GM06990 (cell line): ENCODE measurements at regions not wholly inside any gene's neighbourhood (a gene's known extent, or its start where the extent isn't known, plus 50 kb on each side); places are given as distances from the start of the nearest gene placed in this dataset.

Experiments
- DNase-seq: peaks from one replicate; pipeline ENCODE4 v3.0.0-alpha.2; 2011; ENCODE audit not compliant: insufficient read length; ENCODE audit errors: extremely low read depth
- H3K27me3 ChIP-seq: replicated peaks from 2 replicates; pipeline ENCODE4 v1.6.0; 2011; ENCODE audit warnings: low read length; ENCODE audit not compliant: control insufficient read depth, insufficient read depth
- H3K36me3 ChIP-seq: 2 replicates; pipeline ENCODE4 v1.5.1; 2011; ENCODE audit warnings: low read length; ENCODE audit not compliant: control insufficient read depth, insufficient read depth
- H3K4me3 ChIP-seq: replicated peaks from 2 replicates; pipeline ENCODE4 v1.5.1; 2011; ENCODE audit warnings: low read depth, mild to moderate bottlenecking, control low read depth, low read length
- TF ChIP-seq, protein P1 (sequence below): IDR thresholded peaks from 2 replicates; pipeline ENCODE4 v1.5.1; 2011; ENCODE audit warnings: low read length, control low read depth, mild to moderate bottlenecking, inconsistent platforms; ENCODE audit not compliant: insufficient read depth, poor library complexity, severe bottlenecking

DNA sequence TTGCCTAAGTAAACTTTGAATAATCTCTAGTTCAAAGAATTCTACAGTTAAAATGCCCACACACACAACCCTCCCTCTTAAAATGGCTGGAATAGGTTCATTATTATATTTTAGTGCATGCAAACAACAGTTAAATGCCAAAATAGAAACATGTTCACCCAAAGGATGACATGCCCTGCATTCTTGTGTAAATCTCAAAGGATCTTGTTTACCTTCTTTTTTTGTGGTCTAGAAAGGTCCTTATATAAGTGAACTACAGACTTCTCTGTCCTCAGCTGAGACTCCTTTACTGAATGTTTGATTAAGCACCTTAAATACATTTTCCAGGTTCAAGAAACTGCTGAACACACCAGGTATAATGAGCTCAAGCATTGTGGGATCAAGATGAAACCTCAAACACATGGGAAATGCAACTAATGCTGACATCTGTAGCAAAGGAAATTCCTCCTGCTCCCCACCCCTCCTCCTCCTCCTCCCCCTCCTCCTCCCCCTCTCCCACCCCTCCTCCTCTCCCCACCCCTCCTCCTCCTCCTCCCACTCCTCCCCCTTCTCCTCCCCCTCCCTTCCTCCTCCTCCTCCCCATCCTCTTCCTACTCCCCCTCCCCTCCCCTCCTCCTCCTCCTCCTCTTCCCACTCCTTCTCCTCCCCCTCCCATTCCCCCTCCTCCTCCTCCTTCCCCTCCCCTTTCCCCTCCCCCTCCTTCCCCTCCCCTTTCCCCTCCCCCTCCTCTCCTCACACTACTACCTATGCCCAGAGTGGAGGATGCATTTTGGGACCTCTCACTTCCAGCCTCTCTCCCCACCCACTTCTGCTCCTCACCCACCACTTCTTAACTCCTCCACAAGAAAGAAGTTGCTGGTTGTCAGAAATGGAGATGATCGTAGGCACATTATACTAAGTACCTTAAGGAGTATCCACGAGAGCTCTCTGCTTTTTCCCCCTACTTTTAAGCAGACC lies 233.9 kb downstream of the MRPL39 start:
- TF ChIP-seq, protein P1, sequence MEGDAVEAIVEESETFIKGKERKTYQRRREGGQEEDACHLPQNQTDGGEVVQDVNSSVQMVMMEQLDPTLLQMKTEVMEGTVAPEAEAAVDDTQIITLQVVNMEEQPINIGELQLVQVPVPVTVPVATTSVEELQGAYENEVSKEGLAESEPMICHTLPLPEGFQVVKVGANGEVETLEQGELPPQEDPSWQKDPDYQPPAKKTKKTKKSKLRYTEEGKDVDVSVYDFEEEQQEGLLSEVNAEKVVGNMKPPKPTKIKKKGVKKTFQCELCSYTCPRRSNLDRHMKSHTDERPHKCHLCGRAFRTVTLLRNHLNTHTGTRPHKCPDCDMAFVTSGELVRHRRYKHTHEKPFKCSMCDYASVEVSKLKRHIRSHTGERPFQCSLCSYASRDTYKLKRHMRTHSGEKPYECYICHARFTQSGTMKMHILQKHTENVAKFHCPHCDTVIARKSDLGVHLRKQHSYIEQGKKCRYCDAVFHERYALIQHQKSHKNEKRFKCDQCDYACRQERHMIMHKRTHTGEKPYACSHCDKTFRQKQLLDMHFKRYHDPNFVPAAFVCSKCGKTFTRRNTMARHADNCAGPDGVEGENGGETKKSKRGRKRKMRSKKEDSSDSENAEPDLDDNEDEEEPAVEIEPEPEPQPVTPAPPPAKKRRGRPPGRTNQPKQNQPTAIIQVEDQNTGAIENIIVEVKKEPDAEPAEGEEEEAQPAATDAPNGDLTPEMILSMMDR = no peak
- Histone ChIP-seq H3K27me3 (no peaks in the 10 kb centered on the region), H3K36me3 (no peaks in the 10 kb centered on the region; the same call in 1 of the 2 replicates), H3K4me3 (no peak overlapping the region)
- DNase-seq = no peak

DNA sequence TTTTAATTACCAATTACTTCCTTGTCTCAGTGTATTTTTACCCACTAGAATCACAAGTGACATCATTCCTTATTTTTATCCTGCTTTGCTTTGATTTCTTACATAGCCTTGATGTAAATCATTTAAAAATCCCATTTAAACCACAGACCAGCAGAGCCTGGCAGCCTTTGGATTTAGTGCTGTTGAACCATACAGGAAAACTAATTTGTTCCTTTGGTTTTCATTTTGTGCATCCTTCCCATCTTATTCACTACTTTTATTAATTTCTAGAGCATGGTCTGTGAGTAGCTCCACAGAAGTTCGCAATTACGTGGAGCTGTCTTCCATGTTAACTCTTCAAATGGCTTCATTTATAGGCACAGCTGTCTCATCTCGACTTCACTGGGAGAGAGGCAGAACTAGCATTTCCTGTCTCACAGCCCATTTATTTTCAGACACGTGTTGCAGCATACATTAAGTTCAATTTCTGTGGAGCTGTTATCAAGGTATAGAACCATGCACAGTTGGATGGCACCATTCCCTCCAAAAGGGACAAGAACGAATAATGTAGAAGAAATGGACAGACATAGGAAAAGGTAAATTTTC lies 235.3 kb downstream of the MRPL39 start:
- H3K27me3 ChIP-seq = no peaks in the 10 kb centered on the region
- TF ChIP-seq, protein P1 = no peak
- no peak for DNase-seq
- no peak overlapping the region for H3K4me3 ChIP-seq
- no peaks in the 10 kb centered on the region; the same call in 1 of the 2 replicates for H3K36me3 ChIP-seq

DNA sequence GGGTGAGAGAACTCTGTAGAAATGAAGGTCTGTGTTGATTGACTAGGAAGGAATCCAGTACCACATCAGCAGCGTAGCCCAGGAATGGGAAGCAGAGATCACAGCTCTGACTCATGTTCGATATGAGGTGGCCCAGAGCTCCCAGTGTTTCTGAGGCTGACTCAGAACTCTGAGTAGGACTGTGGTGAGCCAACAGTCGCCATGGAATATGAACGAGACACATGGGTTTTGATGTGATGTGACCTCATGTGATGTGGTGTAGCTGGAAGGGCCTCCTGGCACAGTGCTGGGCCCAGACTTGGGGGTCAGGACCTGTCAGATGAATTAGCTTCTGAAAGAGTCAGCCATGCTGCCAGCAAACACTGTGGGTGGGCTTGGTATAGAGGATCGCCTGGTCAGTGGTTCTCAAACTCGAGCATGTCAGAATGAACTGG lies 237.0 kb downstream of the MRPL39 start:
- TF ChIP-seq, protein P1 = no peak
- DNase-seq = no peak
- Histone ChIP-seq H3K36me3 (no peaks in the 10 kb centered on the region; the same call in 1 of the 2 replicates), H3K27me3 (no peaks in the 10 kb centered on the region), H3K4me3 (no peak overlapping the region)

DNA sequence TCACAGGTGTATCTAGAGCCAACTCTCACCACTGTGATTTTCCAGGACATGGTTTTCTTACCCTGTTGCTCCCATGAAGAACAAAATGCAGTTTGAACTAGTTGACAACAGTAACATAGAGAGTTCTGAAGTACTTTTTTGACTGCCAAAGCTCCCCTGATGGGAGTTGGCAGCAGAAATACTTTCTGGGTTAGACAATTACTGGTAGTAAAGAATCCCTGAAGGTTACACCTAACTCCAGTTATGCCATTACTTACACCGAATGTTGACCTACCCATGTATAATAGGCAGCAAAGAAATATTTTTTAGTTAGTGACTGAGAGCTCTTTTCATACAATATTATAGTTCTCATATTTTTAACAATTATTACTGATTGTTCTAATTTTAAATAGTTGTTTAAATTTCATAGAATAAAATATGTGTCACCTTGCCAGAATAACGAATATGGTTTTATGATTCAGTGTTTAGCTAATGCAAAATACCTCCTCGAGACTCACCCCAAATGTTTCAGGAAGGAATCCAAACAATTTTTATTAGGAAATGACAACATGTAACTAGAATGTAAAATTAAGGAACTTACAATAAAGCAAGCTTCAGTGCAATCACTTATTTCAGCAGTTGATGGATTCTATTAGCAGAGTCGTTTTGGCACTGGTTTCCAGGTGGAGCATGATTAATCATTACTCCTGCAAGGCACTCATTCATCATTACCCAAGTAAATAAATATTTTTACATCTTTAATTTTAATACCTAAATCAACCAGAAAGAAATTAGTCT lies 237.6 kb downstream of the MRPL39 start:
- no peak for DNase-seq
- Histone ChIP-seq H3K27me3 (no peaks in the 10 kb centered on the region), H3K4me3 (no peak overlapping the region), H3K36me3 (no peaks in the 10 kb centered on the region; the same call in 1 of the 2 replicates)
- TF ChIP-seq, protein P1 = no peak

DNA sequence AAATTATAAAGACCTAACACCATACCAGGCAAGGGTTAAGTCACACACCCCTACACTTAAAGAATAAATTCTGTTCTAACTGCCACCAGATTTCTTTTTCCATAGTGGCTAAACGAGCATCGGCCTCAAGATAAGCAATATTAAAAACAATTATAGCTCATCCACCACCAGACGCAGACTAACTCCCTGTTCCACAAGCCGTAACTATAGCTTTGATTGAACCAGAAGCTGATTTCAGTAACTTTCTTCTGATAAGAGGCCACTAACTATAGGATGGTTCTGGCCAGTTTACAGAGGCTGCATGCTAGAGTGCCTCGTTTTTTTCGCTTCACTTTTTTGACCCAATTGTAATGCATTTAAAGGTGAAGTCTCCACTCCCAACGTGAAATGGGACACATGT lies 238.8 kb downstream of the MRPL39 start:
- no peaks in the 10 kb centered on the region; the same call in 1 of the 2 replicates for H3K36me3 ChIP-seq
- no peaks in the 10 kb centered on the region for H3K27me3 ChIP-seq
- DNase-seq = no peak
- H3K4me3 ChIP-seq = no peak overlapping the region
- TF ChIP-seq, protein P1 = no peak
